Stimulated activated effector memory CD8-positive, alpha-beta T cell treated with anti-CD3 and anti-CD28 coated beads, Interleukin-12 subunit alpha, Interleukin-12 subunit beta, amount 100 ng/mL, for 72 hours (primary cell): ENCODE measurements at regions not wholly inside any gene's neighbourhood (a gene's known extent, or its start where the extent isn't known, plus 50 kb on each side); places are given as distances from the start of the nearest gene placed in this dataset.

ENCODE experiments used
- ATAC-seq: fragments of 150-1000 bp; cut with Tn5 transposase; 2 replicates; pipeline ENCODE4 v1.10.0; 2021
- DNase-seq, 2 donors: peaks; one replicate each; pipeline ENCODE4 v3.0.0; 2021 to 2022; ENCODE audit warnings: low spot score in 2 of 2
- H3K27ac Mint-ChIP-seq: one replicate; pipeline ENCODE4 v1.8.0; 2022; ENCODE audit warnings: mild to moderate bottlenecking, mixed read lengths
- H3K36me3 Mint-ChIP-seq: one replicate; pipeline ENCODE4 v1.8.0; 2022; ENCODE audit warnings: mild to moderate bottlenecking, mixed read lengths
- H3K4me1 Mint-ChIP-seq: one replicate; pipeline ENCODE4 v1.8.0; 2022; ENCODE audit warnings: mixed read lengths
- H3K4me3 Mint-ChIP-seq: one replicate; pipeline ENCODE4 v1.8.0; 2022; ENCODE audit warnings: mild to moderate bottlenecking, mixed read lengths
- H3K9me3 Mint-ChIP-seq: one replicate; pipeline ENCODE4 v1.8.0; 2022; ENCODE audit warnings: mixed read lengths

DNA sequence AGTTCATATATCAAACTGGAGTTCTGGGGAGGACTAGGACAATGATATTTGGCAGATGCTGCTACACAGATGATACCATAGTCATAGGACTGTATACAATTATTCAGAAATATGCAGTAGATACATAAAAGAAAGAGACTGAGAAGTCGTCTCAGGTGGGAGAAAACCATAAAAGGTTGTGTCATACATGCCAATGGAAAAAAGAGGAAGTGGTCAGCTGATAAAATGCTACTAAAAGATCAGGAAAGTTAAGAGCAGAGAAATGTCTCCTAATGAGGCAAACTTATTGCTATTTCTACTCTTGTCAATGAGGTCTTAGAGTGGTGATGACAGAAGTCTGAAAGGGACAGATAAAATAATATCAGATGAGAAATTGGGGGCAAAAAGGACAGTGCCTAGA is 407.6 kb downstream of the COL12A1 start:
- ATAC-seq = no peak
- peaks cover 29% of the 10 kb centered on the region for H3K9me3 Mint-ChIP-seq
- H3K4me1 Mint-ChIP-seq = no peaks in the 10 kb centered on the region
- no peak overlapping the region for H3K27ac Mint-ChIP-seq
- no peaks in the 10 kb centered on the region for H3K36me3 Mint-ChIP-seq
- no peak overlapping the region for H3K4me3 Mint-ChIP-seq
- no peak for DNase-seq

GRCh38 chr6:74785236-74785635 is 420.6 kb downstream of the COL12A1 start:
- DNase-seq = no peak
- Mint-ChIP-seq H3K27ac (no peak overlapping the region), H3K9me3 (peaks cover 27% of the 10 kb centered on the region), H3K4me3 (no peak overlapping the region), H3K36me3 (no peaks in the 10 kb centered on the region), H3K4me1 (no peaks in the 10 kb centered on the region)
- ATAC-seq = no peak

- no peaks in the 10 kb centered on the region for H3K36me3 Mint-ChIP-seq
- H3K4me3 Mint-ChIP-seq = no peak overlapping the region
- no peak overlapping the region for H3K27ac Mint-ChIP-seq
- DNase-seq (no peak), ATAC-seq (no peak)
- no peaks in the 10 kb centered on the region for H3K4me1 Mint-ChIP-seq
- peaks cover 15% of the 10 kb centered on the region for H3K9me3 Mint-ChIP-seq
Measured at GRCh38 chr6:74782346-74782745, 423.5 kb downstream of the COL12A1 start.

DNA sequence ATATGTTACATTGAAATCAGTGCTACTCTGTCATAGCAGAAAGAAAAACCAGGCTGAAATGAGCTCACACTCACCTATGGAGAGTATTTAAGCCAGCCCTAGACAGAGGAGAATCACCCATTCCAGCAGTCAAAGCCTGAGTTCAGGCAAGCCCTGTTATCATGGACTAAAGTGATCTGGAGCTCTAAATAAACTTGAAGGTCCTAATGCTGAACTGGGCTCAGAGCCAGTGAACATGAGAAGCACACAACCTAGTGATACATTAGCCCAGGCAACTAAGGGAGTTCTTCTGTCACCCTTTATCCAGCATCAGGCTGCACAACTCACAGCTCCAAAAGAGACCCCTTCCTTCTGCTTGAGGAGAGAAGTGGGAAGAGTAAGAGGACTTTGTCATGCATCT is 425.0 kb downstream of the COL12A1 start:
- H3K27ac Mint-ChIP-seq = no peak overlapping the region
- H3K9me3 Mint-ChIP-seq = peaks cover 15% of the 10 kb centered on the region
- H3K36me3 Mint-ChIP-seq = no peaks in the 10 kb centered on the region
- no peak for DNase-seq
- no peak overlapping the region for H3K4me3 Mint-ChIP-seq
- no peak for ATAC-seq
- no peaks in the 10 kb centered on the region for H3K4me1 Mint-ChIP-seq

GRCh38 chr6:74768738-74769137 is 437.1 kb downstream of the COL12A1 start:
- no peaks in the 10 kb centered on the region for H3K36me3 Mint-ChIP-seq
- H3K4me3 Mint-ChIP-seq = no peak overlapping the region
- peaks cover 7% of the 10 kb centered on the region for H3K9me3 Mint-ChIP-seq
- DNase-seq (no peak), ATAC-seq (no peak)
- no peaks in the 10 kb centered on the region for H3K4me1 Mint-ChIP-seq
- H3K27ac Mint-ChIP-seq = no peak overlapping the region

- H3K4me1 Mint-ChIP-seq = no peaks in the 10 kb centered on the region
- H3K9me3 Mint-ChIP-seq = peaks cover 7% of the 10 kb centered on the region
- no peak for ATAC-seq
- no peak overlapping the region for H3K4me3 Mint-ChIP-seq
- DNase-seq = no peak
- H3K27ac Mint-ChIP-seq = no peak overlapping the region
- H3K36me3 Mint-ChIP-seq = no peaks in the 10 kb centered on the region
Measured at GRCh38 chr6:74768120-74768519, 437.7 kb downstream of the COL12A1 start.

DNA sequence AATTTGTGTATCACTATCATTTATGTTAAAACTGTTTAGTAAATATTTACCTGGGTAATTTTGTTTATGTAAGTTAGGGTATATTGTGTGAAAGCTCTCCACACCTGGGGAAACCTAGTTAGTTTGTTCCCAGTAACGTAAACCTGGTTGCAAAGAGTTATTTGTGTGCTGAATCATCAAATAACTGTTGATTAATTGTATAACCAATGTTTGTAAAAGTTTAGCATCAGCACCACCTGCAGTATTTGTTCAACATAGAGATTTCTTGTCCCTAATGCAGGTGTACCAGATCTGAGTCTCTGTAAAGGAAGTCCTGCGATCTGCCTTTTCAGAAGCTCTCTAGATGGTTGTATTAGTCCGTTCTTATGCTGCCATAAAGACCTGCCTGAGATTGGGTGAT is 440.4 kb downstream of the COL12A1 start:
- Mint-ChIP-seq H3K4me1 (no peaks in the 10 kb centered on the region), H3K4me3 (no peak overlapping the region), H3K27ac (no peak overlapping the region), H3K36me3 (no peaks in the 10 kb centered on the region), H3K9me3 (peaks cover 9% of the 10 kb centered on the region)
- ATAC-seq = no peak
- DNase-seq = no peak

DNA sequence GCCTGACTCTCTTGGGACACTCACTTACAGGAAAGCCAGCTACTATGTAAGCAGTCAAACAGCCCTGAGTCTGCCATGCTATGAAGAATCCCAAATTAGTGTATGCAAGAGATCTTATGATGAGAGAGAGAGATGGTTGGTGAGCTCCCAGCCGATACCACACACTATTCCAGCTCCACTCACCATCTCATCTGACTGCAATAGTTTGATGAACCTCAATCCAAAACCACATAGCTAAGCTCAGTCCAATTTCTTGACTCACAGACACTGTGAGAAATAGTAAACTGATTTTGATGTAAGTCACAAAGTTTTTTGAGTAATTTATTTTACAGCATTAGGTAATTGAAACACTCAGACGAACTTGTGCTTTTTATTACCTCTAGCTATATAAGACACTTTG is 441.4 kb downstream of the COL12A1 start:
- Mint-ChIP-seq H3K4me3 (no peak overlapping the region), H3K4me1 (no peaks in the 10 kb centered on the region), H3K27ac (no peak overlapping the region), H3K36me3 (no peaks in the 10 kb centered on the region), H3K9me3 (peaks cover 5% of the 10 kb centered on the region)
- no peak for DNase-seq
- ATAC-seq = no peak

DNA sequence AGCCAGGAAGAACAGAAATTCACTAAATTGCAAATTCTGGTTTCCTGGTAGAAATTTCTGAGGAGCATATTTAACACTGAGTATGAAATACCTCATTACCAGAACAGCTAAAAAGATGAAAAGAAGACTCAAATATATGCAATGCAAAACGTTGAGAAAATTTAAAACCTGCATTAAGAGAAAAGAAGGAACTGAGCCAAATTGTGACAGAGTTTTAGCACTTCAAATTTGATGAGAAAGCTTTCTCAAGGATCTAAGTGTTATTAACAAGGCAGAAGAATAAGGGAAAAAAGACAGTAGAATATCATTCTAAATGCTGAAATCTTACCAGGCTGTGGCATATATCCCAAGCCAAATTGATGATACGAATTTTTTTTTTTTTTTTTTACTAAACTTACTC is 443.0 kb downstream of the COL12A1 start:
- ATAC-seq (no peak), DNase-seq (no peak)
- Mint-ChIP-seq H3K27ac (no peak overlapping the region), H3K4me1 (no peaks in the 10 kb centered on the region), H3K9me3 (peaks cover 9% of the 10 kb centered on the region), H3K4me3 (no peak overlapping the region), H3K36me3 (no peaks in the 10 kb centered on the region)

DNA sequence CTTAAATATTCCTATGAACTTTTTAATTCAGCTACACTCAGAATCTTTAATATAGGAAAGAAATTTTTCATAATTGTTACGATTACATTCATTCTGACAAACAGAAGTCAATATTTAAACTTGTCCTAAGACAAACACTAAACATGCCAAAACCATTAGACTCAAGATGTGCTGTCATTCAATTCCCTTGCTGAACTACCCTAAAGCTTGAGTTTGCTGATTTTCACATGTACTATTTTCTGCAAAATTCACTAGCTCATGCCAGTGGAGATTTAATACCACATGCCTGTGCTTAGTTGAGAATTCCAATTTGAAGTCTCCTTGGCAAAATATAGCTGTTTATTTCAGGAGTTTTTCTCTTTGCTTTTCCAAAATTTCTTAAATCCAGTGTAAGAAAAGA is 448.0 kb downstream of the COL12A1 start:
- Mint-ChIP-seq H3K36me3 (no peaks in the 10 kb centered on the region), H3K4me1 (no peaks in the 10 kb centered on the region), H3K27ac (no peak overlapping the region), H3K9me3 (peaks cover 16% of the 10 kb centered on the region), H3K4me3 (no peak overlapping the region)
- ATAC-seq (no peak), DNase-seq (no peak)

GRCh38 chr6:74756923-74757322 is 448.9 kb downstream of the COL12A1 start:
- Mint-ChIP-seq H3K36me3 (no peaks in the 10 kb centered on the region), H3K9me3 (peaks cover 12% of the 10 kb centered on the region), H3K4me3 (no peak overlapping the region), H3K4me1 (no peaks in the 10 kb centered on the region), H3K27ac (no peak overlapping the region)
- no peak for DNase-seq
- ATAC-seq = no peak

- ATAC-seq = no peak
Measured at GRCh38 chr6:74755778-74756177, 450.1 kb downstream of the COL12A1 start.

DNA sequence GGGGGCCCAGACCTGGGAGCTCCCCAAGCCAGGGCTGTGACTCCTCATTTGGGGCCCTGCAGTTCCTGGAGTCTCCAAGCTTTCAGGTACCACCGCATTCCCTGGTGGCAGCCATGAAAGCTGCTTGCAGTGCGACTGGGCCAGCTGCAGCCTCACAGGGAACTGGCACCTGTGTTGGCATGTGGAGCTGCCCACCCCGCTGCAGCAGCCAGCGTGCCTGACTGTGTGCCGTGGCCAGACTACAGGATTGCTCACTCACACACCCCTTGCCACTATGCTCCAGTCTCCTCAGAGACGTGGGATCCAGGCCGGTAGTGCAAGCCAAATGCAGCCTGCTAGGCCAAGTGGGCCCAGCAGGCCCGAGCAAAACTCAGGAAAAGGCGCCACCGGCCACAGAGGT is 450.7 kb downstream of the COL12A1 start:
- no peaks in the 10 kb centered on the region for H3K36me3 Mint-ChIP-seq
- H3K27ac Mint-ChIP-seq = no peak overlapping the region
- no peak overlapping the region for H3K4me3 Mint-ChIP-seq
- ATAC-seq (no peak), DNase-seq (no peak)
- no peaks in the 10 kb centered on the region for H3K4me1 Mint-ChIP-seq
- H3K9me3 Mint-ChIP-seq = peaks cover 14% of the 10 kb centered on the region

More at GRCh38 chr6:74755778-74756177, 450.1 kb downstream of the COL12A1 start:
- no peak for DNase-seq
- H3K4me1 Mint-ChIP-seq = no peaks in the 10 kb centered on the region
- peaks cover 12% of the 10 kb centered on the region for H3K9me3 Mint-ChIP-seq
- no peaks in the 10 kb centered on the region for H3K36me3 Mint-ChIP-seq
- H3K4me3 Mint-ChIP-seq = no peak overlapping the region
- no peak overlapping the region for H3K27ac Mint-ChIP-seq

- ATAC-seq (no peak), DNase-seq (no peak)
- Mint-ChIP-seq H3K27ac (no peak overlapping the region), H3K36me3 (no peaks in the 10 kb centered on the region), H3K9me3 (peaks cover 14% of the 10 kb centered on the region), H3K4me3 (no peak overlapping the region), H3K4me1 (no peaks in the 10 kb centered on the region)
Measured at GRCh38 chr6:74753883-74754600, 451.8 kb downstream of the COL12A1 start.

DNA sequence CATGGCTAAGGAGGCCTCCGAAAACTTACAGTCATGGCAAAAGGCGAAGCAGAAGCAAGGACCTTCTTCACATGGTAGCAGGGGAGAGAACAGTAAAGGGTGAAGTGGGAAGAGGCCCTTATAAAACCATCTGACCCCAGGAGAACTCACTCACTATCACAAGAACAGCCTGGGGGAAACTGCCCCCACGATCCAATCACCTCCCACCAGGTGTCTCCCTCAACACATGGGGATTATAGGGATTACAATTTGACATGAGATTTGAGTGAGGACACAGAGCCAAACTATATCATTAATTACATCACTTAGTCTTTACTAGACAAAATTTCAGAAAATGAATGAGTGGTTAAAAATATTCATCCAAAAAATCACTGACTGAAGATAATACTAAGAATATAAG is 453.6 kb downstream of the COL12A1 start:
- Mint-ChIP-seq H3K9me3 (peaks cover 12% of the 10 kb centered on the region), H3K36me3 (no peaks in the 10 kb centered on the region), H3K4me1 (no peaks in the 10 kb centered on the region), H3K27ac (no peak overlapping the region), H3K4me3 (no peak overlapping the region)
- ATAC-seq (no peak), DNase-seq (no peak)

DNA sequence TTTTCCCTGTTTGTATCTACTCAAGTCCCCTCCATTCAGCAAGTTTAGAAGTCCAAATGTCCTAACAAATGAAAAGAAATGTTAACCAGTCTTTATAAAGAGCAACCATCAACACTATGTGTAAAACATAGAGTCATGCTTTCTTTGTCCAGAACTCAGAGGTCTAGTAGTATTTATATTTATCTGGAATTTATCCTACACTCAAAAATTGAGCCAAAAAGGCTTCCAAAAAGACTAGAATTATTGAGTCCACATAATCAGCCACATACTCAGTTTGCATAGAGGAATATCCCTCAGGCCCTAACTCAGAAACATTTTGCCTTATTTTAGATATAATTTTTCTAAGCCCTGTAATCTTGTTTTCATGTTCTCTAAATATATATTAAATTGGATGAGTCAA is 455.0 kb downstream of the COL12A1 start:
- Mint-ChIP-seq H3K4me3 (no peak overlapping the region), H3K36me3 (no peaks in the 10 kb centered on the region), H3K27ac (no peak overlapping the region), H3K4me1 (no peaks in the 10 kb centered on the region), H3K9me3 (peaks cover 14% of the 10 kb centered on the region)
- no peak for DNase-seq
- no peak for ATAC-seq
